ENCODE measurements at regions not wholly inside any gene's neighbourhood (a gene's known extent, or its start where the extent isn't known, plus 50 kb on each side); places are given as distances from the start of the nearest gene placed in this dataset.
"Not testable (repeated sequence)": the region's sequence is repeated elsewhere in the genome, so short reads cannot be mapped to it uniquely, and the experiment has no call there.

DNA sequence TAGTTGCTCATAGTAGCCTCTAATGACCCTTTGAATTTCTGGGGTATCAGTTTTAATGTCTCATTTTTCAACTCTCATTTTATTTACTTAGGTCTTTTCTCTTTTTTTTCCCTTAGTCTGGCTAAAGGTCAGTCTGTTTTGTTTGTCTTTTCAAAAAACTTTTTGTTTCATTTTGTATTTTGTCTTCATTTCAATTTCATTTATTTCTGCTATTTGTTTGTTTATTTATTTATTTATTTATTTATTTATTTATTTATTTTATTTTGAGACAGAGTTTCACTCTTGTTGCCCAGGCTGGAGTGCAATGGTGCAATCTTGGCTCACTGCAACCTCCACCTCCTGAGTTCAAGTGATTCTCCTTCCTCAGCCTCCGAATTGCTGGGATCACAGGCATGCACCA is 1076.9 kb downstream of the PCDH7 start:
- H3K4me2 ChIP-seq; H3K4me3 ChIP-seq; DNase-seq (ENCODE audit: low read depth in 1 of 2, low spot score in 1 of 2); H3K9me3 ChIP-seq; POLR2A ChIA-PET; ATAC-seq; H3K27ac ChIP-seq; CTCF ChIA-PET; FAIRE-seq; H3K4me1 ChIP-seq: not testable (repeated sequence)
- TF ChIP-seq ZC3H11A (IDR thresholded peaks at IDR 0.05) = peak; percentile 58
- 43% methylated on average over 1 of the region's 1 CpG for WGBS (ENCODE audit: missing lambda C conversion rate)

DNA sequence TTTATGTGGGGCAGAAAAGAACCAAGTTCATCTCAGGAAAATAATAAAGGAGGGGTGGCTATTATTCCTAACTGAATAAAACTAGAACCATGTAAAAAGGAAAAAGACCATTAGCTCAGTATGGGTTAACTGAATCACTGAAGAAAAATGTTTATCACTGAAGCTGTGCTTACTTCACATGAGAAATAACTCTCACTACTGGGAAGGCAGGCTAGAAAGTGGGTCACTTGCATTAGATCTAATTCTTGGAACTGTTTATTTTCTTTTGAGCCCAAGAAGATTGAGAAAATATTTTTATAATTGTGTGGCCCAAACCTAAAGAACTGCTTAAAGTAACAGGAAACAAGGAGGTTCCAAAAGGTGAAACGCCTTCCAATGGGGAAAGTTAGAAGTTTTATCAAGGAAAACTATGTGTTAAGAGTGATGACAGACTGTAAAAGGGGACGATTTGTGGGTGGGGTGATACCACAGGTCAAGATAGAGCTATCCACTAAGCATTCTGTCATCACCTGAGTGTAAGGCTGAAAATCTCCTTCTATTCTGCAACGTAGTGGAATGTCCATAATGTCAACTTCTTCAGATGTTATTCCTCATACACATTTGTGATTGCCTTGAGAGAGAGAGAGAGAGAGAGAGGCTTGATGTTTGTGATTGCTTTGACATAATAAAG is 1083.5 kb downstream of the PCDH7 start:
- no peak for TF ChIP-seq ZC3H11A (IDR thresholded peaks at IDR 0.05)
- TF ChIP-seq ZNF302 (CRISPR knock-in tag; IDR thresholded peaks at IDR 0.05) = no peak
- no peak for TF ChIP-seq CBX2 (IDR thresholded peaks at IDR 0.05; ENCODE audit: borderline replicate concordance, low read depth)
- no peaks in the 10 kb centered on the region for H3K4me1 ChIP-seq
- ATAC-seq (no peak), DNase-seq (ENCODE audit: low read depth in 1 of 2, low spot score in 1 of 2) (no peak), FAIRE-seq (no peak)
- no peak overlapping the region for H3K4me3 ChIP-seq
- H3K4me2 ChIP-seq = no peak overlapping the region
- ChIA-PET CTCF (no interaction called here), POLR2A (no interaction called here)
- no peak overlapping the region for H3K27ac ChIP-seq
- WGBS (ENCODE audit: missing lambda C conversion rate) = 4% methylated on average over 3 of the region's 3 CpGs
- no peaks in the 10 kb centered on the region for H3K9me3 ChIP-seq

DNA sequence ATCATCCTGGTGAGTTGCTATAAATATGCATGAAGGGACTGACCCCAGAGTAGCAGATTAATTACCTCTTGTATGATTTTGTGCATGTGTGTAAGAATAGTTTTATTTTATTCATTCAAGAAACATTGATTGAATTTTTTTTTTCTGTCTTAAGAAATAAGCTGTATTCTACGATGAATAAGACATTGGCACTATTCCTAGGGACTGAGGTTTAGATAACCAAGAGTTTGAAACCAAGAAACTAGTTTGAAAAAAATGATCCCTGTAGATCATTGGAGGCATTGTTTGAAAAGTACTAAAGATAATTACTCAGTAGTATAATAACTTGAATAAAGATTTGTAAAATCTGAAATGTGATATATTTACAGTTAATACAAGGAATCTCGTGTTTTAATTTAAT is 1086.9 kb downstream of the PCDH7 start:
- ChIA-PET POLR2A (no interaction called here), CTCF (interaction anchor here (0.7 kb wide), 1 partner anchor 431 kb away, joined by 3 read pairs; no protein-coding TSS in a partner anchor)
- Histone ChIP-seq H3K9me3 (no peaks in the 10 kb centered on the region), H3K27ac (no peak overlapping the region), H3K4me1 (no peaks in the 10 kb centered on the region), H3K4me3 (no peak overlapping the region), H3K4me2 (no peak overlapping the region)
- 12% methylated on average over 2 of the region's 2 CpGs for WGBS (ENCODE audit: missing lambda C conversion rate)
- no peak for DNase-seq (ENCODE audit: low read depth in 1 of 2, low spot score in 1 of 2)
- TF ChIP-seq KDM5A (IDR thresholded peaks at IDR 0.05) = no peak
- TF ChIP-seq, protein P1, sequence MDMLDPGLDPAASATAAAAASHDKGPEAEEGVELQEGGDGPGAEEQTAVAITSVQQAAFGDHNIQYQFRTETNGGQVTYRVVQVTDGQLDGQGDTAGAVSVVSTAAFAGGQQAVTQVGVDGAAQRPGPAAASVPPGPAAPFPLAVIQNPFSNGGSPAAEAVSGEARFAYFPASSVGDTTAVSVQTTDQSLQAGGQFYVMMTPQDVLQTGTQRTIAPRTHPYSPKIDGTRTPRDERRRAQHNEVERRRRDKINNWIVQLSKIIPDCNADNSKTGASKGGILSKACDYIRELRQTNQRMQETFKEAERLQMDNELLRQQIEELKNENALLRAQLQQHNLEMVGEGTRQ (IDR thresholded peaks at IDR 0.05) = no peak
- ATAC-seq = no peak
- FAIRE-seq = no peak

DNA sequence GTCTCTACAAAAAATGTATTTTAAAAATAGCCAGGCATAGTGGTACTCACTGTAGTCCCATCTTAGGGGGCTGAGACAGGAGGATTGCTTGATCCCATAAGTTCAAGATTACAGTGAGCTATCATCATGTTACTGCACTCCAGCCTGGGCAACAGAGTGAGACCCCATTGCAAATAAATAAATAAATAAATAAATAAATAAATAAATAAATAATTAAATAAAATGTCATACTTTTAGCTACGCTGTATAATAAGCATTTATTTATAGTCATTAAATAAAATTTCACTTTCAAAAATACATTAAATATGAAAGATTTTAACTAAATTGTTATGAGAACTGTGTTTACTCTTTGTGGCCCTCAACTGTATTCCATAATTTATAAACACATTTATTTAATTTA is 1124.2 kb downstream of the PCDH7 start:
- ChIA-PET CTCF (no interaction called here), POLR2A (no interaction called here)
- no peak overlapping the region for H3K27ac ChIP-seq
- FAIRE-seq = no peak
- no peak for DNase-seq (ENCODE audit: low read depth in 1 of 2, low spot score in 1 of 2)
- WGBS (ENCODE audit: missing lambda C conversion rate) = 34% methylated on average over 1 of the region's 1 CpG
- no peak overlapping the region for H3K4me2 ChIP-seq
- H3K4me3 ChIP-seq = no peak overlapping the region
- no peak for ATAC-seq
- no peaks in the 10 kb centered on the region for H3K4me1 ChIP-seq
- no peaks in the 10 kb centered on the region for H3K9me3 ChIP-seq
- TF ChIP-seq ZC3H11A (IDR thresholded peaks at IDR 0.05) = peak; percentile 58
- TF ChIP-seq RCOR1 (IDR thresholded peaks at IDR 0.05; ENCODE audit: low read depth, low read length) = no peak
- TF ChIP-seq, protein P2, sequence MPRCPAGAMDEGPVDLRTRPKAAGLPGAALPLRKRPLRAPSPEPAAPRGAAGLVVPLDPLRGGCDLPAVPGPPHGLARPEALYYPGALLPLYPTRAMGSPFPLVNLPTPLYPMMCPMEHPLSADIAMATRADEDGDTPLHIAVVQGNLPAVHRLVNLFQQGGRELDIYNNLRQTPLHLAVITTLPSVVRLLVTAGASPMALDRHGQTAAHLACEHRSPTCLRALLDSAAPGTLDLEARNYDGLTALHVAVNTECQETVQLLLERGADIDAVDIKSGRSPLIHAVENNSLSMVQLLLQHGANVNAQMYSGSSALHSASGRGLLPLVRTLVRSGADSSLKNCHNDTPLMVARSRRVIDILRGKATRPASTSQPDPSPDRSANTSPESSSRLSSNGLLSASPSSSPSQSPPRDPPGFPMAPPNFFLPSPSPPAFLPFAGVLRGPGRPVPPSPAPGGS (IDR thresholded peaks at IDR 0.05) = no peak

DNA sequence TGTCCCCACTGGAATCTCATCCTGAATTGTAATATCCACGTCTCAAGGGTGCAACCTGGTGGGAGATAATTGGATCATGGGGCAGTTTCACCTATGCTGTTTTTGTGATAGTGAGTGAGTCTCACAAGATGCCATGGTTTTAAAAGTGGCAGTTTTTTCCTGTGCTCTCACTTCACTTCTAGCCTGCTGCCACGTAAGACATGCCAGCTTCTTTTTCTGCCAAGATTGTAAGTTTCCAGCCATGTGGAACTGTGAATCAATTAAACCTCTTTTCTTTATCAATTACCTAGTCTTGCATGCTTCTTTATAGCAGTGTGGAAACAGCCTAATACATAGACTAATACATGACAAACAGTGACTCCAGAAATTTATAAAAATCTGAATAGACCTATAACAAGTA is 1131.8 kb downstream of the PCDH7 start:
- ChIA-PET POLR2A (no interaction called here), CTCF (no interaction called here)
- FAIRE-seq (no peak), ATAC-seq (no peak), DNase-seq (ENCODE audit: low read depth in 1 of 2, low spot score in 1 of 2) (no peak)
- no peaks in the 10 kb centered on the region for H3K9me3 ChIP-seq
- H3K27ac ChIP-seq = no peak overlapping the region
- TF ChIP-seq ZSCAN20 (CRISPR knock-in tag; IDR thresholded peaks at IDR 0.05) (no peak), EHF (CRISPR knock-in tag; IDR thresholded peaks at IDR 0.05) (no peak)
- H3K4me2 ChIP-seq = no peak overlapping the region
- no peaks in the 10 kb centered on the region for H3K4me1 ChIP-seq
- WGBS (ENCODE audit: missing lambda C conversion rate) = 0% methylated on average over 2 of the region's 2 CpGs
- H3K4me3 ChIP-seq = no peak overlapping the region

DNA sequence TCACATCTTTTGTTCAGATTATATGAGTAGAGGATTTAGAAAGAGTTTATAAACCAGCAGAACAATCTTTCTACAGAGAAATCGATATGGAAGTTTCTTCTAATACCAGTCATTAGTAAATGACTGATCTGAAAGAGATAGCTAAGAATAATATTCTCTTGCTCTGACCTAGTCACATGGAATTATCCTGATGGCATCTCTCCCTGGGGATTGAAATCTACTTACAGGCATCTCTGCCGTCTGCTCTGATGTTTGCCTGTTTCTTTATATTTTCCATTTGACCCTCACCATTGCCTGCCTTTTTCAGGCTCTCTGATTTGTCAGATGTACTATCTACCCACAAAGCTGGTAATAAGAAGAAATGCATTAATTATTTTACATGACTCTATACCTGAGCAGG is 1157.3 kb downstream of the PCDH7 start:
- DNase-seq (ENCODE audit: low read depth in 1 of 2, low spot score in 1 of 2) = no peak
- Histone ChIP-seq H3K4me2 (no peak overlapping the region), H3K27ac (no peak overlapping the region), H3K4me1 (no peaks in the 10 kb centered on the region), H3K9me3 (no peaks in the 10 kb centered on the region), H3K4me3 (no peak overlapping the region)
- CTCF ChIA-PET = no interaction called here
- FAIRE-seq = no peak
- no peak for ATAC-seq
- POLR2A ChIA-PET = no interaction called here
- 38% methylated on average over 2 of the region's 2 CpGs for WGBS (ENCODE audit: missing lambda C conversion rate)
- no peak for TF ChIP-seq MAFK (IDR thresholded peaks at IDR 0.05; ENCODE audit: partially characterized antibody)
- no peak for TF ChIP-seq JUNB (IDR thresholded peaks at IDR 0.05)
- TF ChIP-seq TFCP2L1 (CRISPR knock-in tag; IDR thresholded peaks at IDR 0.05) = no peak
- TF ChIP-seq, protein P3, sequence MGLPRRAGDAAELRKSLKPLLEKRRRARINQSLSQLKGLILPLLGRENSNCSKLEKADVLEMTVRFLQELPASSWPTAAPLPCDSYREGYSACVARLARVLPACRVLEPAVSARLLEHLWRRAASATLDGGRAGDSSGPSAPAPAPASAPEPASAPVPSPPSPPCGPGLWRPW (IDR thresholded peaks at IDR 0.05) = no peak

DNA sequence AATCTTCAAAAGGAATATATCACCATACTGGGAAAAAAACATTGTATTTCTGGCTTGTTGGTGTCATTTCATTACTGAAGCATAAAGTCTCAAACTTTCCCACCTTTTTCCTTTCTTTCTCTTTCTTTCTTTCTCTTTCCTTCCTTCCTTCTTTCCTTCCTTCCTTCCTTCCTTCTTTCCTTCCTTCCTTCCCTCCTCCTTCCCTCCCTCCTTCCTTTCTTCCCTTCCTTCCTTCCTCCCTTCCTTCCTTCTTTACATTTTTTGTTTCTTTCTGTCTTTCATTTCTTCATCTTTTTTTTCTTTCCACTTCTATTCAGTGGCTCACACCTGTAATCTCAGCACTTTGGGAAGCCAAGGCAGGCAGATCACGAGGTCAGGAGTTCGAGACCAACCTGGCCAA is 1160.7 kb downstream of the PCDH7 start:
- H3K27ac ChIP-seq; DNase-seq (ENCODE audit: low read depth in 1 of 2, low spot score in 1 of 2); H3K4me3 ChIP-seq; H3K9me3 ChIP-seq; H3K4me1 ChIP-seq; POLR2A ChIA-PET; FAIRE-seq; ATAC-seq; H3K4me2 ChIP-seq: not testable (repeated sequence)
- 8% methylated on average over 2 of the region's 2 CpGs for WGBS (ENCODE audit: missing lambda C conversion rate)
- CTCF ChIA-PET = interaction anchor here (0.6 kb wide), 1 partner anchor 323 kb away, joined by 3 read pairs; no protein-coding TSS in a partner anchor
